Stimulated activated CD8-positive, alpha-beta memory T cell treated with anti-CD3 and anti-CD28 coated beads, Interleukin-2, amount 100 ng/mL, for 1 hour (primary cell): ENCODE measurements at regions not wholly inside any gene's neighbourhood (a gene's known extent, or its start where the extent isn't known, plus 50 kb on each side); places are given as distances from the start of the nearest gene placed in this dataset.
"Not testable (repeated sequence)": the region's sequence is repeated elsewhere in the genome, so short reads cannot be mapped to it uniquely, and the experiment has no call there.

ENCODE experiments used
- DNase-seq, 2 donors: peaks; one replicate each; pipeline ENCODE4 v3.0.0-alpha.2; 2020; ENCODE audit warnings: low read depth in 2 of 2

GRCh38 chr6:114940181-114940580 lies 597.4 kb upstream of the HS3ST5 start:
- no peak for DNase-seq

GRCh38 chr6:114939630-114940029 lies 596.8 kb upstream of the HS3ST5 start:
- DNase-seq: no peak

DNA sequence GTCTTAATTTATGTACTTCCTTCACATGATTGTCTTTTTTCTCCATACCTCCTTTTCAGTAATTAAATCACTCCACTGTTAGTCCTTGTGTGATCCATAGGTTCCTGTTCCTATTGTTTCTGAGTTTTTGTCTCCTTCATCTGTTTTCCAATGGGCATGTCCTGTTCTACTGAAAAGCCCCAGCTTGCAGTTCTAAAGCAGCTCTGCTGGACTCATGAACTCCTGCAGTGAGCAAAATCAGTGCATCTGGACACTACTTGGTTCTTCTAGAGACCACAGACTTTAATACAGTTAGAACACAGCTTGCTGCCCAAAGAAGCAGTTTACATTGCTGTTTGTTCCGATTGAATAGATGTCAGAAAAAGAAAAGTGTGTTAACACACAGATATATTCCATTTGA lies 593.3 kb upstream of the HS3ST5 start:
- no peak for DNase-seq

- no peak for DNase-seq
These were observed 591.3 kb upstream of the HS3ST5 start for GRCh38 chr6:114934079-114934478.

DNA sequence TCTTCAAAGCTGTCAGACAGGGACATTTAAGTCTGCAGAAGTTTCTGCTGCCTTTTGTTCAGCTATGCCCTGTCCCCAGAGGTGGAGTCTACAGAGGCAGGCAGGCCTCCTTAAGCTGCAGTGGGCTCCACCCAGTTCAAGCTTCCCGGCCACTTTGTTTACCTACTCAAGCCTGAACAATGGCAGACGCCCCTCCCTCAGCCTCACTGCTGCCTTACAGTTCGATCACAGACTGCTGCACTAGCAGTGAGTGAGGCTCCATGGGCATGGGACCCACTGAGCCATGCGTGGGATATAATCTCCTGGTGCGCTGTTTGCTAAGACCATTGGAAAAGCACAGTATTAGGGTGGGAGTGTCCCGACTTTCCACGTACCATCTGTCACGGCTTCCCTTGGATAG lies 585.9 kb upstream of the HS3ST5 start:
- DNase-seq: not testable (repeated sequence)

DNA sequence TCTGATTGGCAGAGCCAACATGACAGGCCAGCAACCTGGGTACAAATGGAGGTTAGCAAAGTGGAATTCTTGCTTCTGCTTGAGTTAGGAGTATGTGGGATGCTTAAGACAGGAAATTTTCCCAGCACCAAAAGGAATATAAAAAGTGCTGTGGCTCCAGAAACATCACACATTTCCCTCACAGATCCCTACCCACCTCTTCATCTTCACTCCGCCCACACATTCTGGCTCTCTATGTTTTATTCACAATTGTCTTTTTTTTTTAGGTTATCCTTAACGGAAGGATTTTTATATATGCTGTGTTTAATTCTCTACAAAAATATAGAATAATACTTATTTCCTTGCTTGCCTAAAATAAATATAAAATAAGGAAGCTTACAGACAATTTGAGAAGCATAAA lies 563.3 kb upstream of the HS3ST5 start:
- no peak for DNase-seq

DNA sequence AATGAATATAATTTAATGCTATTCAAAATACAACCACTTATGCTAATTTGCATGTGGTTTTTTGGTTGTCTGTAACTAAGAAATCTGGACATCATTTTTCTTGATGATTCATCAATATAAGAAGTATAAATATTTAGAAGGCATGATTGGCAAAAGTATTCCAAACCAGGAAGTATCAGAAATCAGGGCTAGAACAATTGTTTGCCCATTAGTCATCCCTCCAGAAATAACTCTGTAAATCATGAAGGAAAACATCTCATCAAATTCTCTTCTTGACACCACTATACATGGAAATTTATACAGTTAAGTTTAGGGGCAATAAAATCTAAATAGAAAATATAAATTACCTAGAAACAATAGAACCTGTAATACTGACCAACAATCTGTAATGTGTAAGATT lies 554.7 kb upstream of the HS3ST5 start:
- no peak for DNase-seq

GRCh38 chr6:114892211-114892610 lies 549.4 kb upstream of the HS3ST5 start:
- no peak for DNase-seq

DNA sequence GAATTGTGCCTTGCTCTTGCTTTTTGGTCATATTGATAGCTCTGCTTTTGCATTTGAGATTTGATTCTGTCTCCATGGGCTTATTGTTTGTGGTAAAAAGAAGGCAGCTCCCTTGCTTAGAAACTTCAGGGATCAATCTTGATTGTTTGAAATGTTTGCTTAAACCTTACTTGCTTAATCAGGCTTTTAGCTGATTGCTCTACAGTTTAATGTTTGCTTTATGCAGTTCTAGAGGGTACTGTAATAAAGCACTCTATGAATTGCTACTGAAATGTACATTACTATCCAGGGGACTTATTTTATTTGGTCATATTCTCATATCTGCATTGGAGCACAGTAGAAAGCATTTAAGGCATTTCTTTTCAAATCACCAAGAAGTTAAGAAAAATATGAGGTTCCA lies 545.4 kb upstream of the HS3ST5 start:
- DNase-seq: no peak

DNA sequence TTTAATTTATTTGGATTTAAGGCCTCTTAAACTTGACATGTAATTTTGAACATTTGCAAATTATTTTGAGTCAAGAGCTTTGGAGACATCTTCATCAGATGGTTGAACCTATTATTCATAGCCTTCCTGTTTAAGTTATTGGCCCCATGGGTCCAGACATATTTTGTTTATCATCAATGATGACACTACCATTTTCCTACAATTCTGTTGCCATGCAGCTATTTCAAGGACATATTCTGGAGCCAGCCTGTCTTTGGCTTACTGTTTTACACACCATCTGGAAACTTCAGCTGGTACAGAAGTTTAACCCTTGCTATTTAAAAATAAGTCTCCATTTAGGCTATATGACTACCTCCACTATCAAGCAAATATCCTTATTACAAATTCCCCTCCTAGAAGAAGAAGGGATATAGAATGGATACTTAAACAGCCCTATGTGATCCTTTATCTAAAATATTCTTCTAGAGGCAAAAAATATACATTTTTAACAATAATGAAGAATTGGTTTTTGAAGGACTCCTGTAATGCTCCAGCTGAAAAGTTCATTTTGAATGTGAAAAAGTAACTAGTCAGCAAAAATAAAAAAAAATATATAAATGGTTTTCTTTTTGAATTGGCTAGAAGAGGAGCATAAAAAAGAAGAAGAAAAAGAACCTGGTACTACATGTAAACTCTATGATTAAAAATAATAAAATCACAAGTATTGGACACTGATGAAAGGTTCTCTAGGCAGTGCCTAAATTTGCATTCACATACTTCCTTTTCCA lies 544.0 kb upstream of the HS3ST5 start:
- no peak for DNase-seq

- DNase-seq: no peak
These were observed 536.9 kb upstream of the HS3ST5 start for GRCh38 chr6:114879693-114880092.

DNA sequence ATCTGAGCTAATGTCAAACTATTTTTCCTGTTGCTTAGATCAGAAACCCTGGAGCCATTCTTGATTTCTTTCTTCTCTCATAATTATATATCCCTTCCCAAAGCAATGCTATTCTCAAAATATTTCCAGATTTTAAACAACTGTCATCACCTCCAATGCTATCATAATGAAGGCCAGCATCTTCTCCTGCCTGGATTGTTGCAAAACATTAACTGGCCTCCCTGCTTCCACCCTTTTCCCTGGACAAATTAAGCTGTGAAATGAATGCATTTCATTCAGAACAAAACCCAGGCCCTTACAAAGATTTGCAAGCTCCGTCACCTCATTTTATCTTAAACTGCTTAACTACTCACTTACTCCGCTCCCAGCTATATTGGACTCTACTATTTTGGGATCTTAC lies 535.3 kb upstream of the HS3ST5 start:
- no peak for DNase-seq

DNA sequence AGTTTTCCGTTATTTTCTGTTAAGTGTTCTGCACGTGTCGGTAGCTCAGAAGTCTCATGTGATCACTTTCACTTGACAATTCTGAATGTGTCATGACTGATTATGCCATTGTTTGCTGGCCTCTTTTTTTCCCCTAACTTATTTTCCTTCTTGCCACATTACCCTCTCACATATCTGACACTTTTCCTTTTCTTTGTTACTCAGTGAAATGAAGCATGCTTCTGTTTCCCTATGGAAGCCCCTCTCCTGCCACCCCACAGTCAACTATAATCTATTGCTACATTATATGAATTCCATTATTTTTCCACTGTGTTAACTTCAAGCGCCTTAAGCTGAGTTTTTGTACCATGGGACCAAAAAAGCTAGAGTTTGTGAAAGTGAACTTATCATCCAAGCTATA lies 531.6 kb upstream of the HS3ST5 start:
- no peak for DNase-seq

DNA sequence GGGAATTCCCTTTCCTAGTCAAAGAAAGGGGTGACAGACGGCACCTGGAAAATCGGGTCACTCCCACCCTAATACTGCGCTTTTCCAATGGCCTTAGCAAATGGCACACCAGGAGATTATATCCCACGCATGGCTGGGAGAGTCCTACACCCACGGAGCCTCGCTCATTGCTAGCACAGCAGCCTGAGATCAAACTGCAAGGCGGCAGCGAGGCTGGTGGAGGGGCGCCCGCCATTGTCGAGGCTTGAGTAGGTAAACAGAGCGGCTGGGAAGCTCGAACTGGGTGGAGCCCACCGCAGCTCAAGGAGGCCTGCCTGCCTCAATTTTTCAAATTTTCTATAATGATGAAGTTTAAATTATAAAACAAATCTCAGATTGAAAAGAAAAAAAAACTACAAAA lies 522.7 kb upstream of the HS3ST5 start:
- not testable (repeated sequence) for DNase-seq

DNA sequence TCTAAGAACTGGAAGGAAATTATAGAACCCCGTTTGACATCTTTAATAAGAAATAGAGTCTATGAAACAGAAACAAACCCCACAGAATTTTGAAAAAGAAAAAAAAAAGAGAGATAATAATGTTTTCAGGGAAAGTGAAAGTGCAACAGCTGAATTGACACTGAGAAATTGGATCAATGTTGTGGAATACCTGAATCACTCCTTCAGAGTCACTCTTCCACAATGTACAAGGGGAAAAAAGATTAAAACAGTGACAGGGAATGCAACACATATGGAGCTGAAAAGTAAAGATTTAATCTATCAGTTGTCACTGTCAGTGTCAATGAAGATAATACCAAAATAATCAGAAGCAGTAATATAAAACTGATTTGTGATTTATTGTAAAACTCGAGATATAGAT lies 520.8 kb upstream of the HS3ST5 start:
- no peak for DNase-seq

- DNase-seq: no peak
These were observed 520.0 kb upstream of the HS3ST5 start for GRCh38 chr6:114862819-114863218.

DNA sequence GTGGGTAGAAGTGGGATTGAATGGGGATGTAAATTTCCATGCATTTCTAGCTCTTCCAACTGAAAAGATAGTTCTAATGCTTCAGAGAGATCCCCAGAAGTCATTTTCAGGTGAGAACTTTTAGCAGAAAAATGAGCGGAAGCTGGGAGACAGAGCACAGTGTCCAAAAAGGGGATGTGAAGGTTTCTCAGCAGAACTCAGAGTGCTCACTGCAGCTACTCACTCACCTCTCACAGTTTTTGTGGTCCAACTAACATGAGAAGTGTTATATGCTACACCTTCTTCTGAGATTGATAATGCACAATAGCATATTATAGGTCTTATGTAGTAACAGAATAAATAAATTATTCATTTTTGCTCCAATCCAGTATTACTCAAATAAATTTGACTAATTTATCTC lies 519.2 kb upstream of the HS3ST5 start:
- no peak for DNase-seq

- no peak for DNase-seq
These were observed 501.5 kb upstream of the HS3ST5 start for GRCh38 chr6:114844359-114844758.

DNA sequence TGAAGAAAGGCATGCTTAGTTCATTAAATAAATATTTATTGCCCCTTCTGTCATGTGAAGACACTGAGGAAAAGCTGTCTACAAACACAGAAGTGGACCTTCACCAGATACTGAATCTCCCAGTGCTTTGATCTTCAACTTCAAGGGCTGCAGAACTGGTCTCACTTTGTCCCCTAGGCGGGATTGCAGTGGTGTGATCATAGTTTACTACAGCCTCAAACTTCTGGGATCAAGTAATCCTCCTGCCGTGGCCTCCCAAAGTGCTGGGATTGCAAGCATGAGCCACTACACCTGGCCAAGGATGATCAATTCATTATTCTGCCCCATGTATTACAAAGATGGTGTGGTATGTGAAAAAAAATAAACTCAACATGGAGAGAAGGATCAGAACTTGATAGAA lies 496.2 kb upstream of the HS3ST5 start:
- DNase-seq: no peak

- DNase-seq: no peak
These were observed 490.4 kb upstream of the HS3ST5 start for GRCh38 chr6:114833211-114833610.

DNA sequence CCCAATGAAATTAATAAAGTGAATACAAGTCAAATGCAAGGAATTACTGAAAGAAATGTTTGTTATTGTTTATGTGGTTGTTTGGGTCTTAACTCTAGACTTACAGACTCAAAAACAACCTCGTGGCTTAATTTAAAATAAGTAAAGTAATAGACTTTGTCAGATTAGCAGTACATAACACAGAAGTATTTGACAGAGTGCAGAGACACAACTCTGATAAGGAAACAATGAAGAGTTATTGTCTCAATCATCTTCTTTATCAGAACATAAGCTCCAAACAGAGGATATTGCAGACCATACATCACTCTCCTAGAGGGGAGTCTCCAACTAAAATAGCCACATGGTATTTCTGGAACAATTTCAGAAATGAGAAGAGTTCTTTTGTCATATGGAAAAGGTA lies 487.7 kb upstream of the HS3ST5 start:
- DNase-seq: no peak

DNA sequence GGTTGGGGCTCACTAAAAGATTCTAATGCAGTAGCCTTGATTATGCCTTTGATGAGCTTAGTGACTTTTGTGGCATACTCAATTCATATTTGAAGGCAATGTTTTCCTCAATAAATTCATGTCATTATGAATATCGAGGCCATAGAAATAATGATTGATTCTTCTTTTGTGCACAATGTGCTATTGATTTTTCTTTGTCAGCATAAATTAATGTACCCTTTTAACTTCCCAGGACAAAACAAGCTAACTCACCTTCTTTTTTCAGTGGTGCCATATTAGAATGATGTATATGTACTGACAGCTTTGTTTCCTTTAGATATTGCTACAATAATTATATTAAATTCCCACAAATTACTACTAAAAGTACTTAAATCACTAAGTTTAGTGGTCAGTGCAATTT lies 484.3 kb upstream of the HS3ST5 start:
- no peak for DNase-seq

- no peak for DNase-seq
These were observed 481.6 kb upstream of the HS3ST5 start for GRCh38 chr6:114824409-114824808.

- no peak for DNase-seq
These were observed 473.9 kb upstream of the HS3ST5 start for GRCh38 chr6:114816678-114817077.
